ENCODE measurements at regions not wholly inside any gene's neighbourhood (a gene's known extent, or its start where the extent isn't known, plus 50 kb on each side); places are given as distances from the start of the nearest gene placed in this dataset.

GRCh38 chr13:70362820-70363570, 254.7 kb upstream of the KLHL1 start:
- TF ChIP-seq POLR2A (IDR thresholded peaks at IDR 0.05; ENCODE audit: low read depth, low read length) (no peak), POLR2AphosphoS5 (IDR thresholded peaks at IDR 0.05; ENCODE audit: low read depth, low read length) (no peak), TAF1 (IDR thresholded peaks at IDR 0.05; ENCODE audit: borderline replicate concordance, low read depth, low read length) (no peak)
